WI38 (cell line): ENCODE measurements at regions not wholly inside any gene's neighbourhood (a gene's known extent, or its start where the extent isn't known, plus 50 kb on each side); places are given as distances from the start of the nearest gene placed in this dataset.

Experiments
- H3K4me3 ChIP-seq: 2 replicates; pipeline ENCODE4 v1.5.1; 2011; ENCODE audit warnings: low read depth, mild to moderate bottlenecking, control low read depth, low read length
- TF ChIP-seq, protein P1 (sequence below): IDR thresholded peaks from 2 replicates; pipeline ENCODE4 v1.5.1; 2012; ENCODE audit warnings: low read depth, mild to moderate bottlenecking, control low read depth, low read length

DNA sequence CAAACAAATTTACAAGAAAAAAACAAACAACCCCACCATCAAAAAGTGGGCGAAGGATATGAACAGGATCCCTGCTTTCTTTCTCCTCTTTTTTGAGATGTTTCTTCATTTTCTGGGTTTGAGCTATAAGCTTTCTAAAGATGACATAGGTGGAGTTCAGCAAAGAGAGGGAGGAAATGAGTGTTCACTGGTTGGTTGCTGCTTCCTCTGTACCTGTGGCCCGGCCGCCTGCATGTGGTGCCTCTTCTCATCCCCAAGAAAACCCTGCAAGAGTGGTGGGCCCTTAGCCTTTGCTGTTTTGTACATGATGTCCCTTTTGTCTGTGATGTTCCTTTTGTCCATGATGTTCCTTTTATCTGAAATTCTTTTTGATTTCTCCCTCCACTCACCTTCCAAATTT lies 178.4 kb upstream of the SERP2 start:
- H3K4me3 ChIP-seq = no peak overlapping the region
- TF ChIP-seq, protein P1, sequence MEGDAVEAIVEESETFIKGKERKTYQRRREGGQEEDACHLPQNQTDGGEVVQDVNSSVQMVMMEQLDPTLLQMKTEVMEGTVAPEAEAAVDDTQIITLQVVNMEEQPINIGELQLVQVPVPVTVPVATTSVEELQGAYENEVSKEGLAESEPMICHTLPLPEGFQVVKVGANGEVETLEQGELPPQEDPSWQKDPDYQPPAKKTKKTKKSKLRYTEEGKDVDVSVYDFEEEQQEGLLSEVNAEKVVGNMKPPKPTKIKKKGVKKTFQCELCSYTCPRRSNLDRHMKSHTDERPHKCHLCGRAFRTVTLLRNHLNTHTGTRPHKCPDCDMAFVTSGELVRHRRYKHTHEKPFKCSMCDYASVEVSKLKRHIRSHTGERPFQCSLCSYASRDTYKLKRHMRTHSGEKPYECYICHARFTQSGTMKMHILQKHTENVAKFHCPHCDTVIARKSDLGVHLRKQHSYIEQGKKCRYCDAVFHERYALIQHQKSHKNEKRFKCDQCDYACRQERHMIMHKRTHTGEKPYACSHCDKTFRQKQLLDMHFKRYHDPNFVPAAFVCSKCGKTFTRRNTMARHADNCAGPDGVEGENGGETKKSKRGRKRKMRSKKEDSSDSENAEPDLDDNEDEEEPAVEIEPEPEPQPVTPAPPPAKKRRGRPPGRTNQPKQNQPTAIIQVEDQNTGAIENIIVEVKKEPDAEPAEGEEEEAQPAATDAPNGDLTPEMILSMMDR = no peak

DNA sequence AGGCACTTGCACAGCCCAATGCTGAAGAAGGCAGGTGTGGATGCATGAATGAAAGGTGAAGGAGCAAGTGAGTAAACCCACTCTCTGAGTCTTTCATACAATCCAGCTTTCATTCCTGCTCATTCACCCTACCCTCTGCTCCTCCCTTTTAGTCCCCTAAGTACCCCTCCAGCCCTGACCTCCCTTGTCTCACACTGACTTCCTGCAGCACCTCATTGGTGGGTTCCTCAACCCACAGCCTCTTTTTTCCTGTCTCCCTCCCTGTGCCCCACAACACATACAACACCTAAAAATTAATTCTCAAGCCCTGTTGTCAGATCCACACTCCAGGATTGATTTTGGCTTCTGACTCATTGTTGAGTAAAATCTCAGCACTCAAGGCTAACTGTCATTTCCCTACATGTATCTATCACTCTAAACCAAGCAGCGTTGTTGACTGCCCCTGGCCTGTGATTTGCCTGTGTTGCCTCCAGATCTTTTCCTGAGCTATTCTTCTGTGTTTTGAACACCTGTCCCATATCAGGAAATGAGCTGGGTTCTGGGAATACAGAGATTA lies 177.3 kb upstream of the SERP2 start:
- H3K4me3 ChIP-seq = no peak overlapping the region
- TF ChIP-seq, protein P1 = no peak

DNA sequence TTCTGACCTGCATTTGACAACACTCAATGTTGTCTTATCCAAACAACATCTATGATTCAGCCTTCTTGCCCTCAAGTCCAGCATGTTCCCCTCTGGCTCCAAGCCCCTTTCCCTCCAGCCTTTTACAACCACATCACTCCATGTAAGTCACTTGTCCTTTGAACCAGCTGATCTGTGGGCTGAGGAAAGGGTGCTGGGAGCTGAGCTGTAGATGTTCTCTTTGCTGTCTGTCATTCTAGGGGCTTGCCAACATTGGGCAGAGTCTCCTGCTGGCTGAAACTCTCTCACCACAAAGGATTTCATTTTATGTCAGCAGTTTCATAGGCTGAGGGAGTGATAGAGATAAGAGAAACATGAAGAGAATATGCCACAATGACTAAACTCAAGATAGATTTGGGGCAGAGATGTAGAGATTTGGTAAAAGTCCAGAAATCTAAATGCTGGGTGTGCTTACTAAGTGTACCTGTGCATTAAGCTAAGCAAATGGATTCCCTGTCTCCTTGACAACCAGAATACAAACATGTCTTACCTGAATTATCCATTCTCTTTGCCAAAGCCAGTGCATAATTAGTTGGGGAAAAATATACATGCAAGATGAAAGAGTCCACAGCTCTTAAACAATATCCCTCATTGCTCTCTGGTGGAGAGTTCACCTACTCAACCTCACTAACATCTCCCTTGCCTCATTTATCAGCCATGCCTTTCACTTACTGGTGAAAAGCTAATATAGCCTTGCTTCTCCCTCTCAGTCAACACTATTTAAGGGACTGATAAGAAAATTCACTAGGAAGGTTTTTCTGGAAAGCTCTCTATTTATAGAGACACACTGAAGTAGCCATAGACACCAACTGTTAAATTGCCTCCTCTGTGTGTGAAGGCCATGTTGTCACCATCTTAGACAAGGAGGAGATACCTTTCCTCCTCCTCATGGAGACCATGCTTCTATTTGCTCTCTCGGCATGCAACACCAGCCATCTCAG lies 175.5 kb upstream of the SERP2 start:
- TF ChIP-seq, protein P1 = no peak
- no peak overlapping the region for H3K4me3 ChIP-seq

DNA sequence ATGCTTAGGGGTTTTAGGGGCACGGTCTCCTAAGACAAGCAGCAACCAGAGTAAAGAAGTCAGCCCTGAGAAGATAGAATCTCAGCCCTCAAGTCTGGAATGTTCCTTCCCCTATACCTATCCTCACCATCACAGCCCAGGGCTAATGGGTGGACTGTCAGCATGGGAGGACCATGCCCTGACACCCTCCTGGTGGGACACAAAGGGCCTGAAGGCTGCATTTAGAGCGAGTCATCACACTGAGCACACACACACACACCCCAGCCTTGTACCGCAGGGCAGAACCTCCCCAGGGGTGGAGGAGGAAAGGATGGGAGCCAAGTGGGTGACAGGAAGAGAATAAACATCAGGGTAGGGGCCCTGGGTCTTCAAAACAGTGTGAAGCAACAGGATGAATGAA lies 174.8 kb upstream of the SERP2 start:
- TF ChIP-seq, protein P1 = no peak
- no peak overlapping the region for H3K4me3 ChIP-seq

DNA sequence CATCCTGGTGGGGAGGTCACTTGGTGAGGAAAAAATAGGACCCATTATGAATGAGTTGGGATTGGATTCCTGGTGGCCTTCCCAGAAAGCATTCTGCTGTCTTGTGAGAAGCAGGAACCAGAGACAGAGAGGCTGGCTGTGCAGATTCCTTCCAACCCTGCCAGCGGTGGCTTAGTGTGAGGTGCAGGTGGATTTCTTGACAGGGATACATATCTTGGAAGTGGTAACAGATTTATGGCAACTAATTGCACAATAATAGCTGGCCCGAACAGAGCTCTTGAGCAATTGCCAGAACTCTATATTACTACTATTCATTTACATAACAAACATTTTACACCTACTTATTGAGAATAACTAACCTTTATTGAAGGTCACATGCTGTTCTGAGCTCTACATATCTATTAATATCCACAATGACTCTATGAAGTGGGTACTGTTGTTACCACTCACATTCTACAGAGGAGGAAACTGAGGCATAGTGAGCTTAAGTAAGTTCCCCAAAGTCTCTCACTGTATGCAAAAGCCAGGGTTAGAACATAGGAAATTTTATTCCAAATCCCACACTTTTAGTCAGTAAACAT lies 173.9 kb upstream of the SERP2 start:
- no peak overlapping the region for H3K4me3 ChIP-seq
- TF ChIP-seq, protein P1 = no peak

DNA sequence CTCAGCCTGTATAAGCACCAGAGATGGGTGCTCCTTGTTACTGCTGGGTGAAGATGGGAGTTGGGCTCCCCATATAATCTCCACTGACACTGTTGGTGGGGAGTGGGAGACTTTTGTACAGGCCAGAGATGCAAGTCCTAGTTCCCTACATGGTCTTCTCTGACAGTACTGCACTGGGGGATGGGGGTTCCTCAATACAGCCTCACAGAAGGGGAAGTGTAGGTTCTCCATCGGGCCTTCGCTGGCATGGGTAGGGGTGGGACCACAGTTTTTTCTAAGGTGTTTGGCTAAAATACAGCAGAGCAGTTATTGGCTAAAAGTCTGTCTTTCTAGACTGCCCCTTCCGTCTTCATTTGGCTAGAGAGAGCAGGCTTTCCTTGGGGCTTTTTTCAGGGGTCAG lies 167.2 kb upstream of the SERP2 start:
- H3K4me3 ChIP-seq = no peak overlapping the region
- TF ChIP-seq, protein P1 = no peak

DNA sequence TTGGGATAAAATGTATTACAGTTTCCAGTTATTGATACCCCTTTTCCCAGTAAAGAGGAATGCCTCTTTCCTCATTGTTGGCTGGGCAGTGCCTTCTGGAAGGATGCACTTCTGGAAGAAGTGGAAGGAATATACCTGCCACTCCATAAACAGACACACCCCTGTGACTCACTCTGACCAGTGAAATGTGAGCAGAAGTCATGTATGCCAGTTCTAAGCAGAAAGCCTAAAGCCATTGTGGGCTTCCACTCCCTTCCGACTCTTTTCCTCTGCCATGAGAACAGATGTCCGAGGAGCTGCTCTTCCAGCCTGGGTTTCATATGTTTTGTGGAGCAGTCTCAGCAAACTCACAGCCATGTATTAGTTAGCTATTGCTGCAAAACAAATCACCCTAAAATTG lies 166.1 kb upstream of the SERP2 start:
- no peak overlapping the region for H3K4me3 ChIP-seq
- TF ChIP-seq, protein P1 = no peak
